GM15510 (cell line): ENCODE measurements at regions not wholly inside any gene's neighbourhood (a gene's known extent, or its start where the extent isn't known, plus 50 kb on each side); places are given as distances from the start of the nearest gene placed in this dataset.

Experiments used
- POLR2A ChIP-seq: IDR thresholded peaks from 3 replicates; pipeline ENCODE4 v1.6.1; 2011; ENCODE audit warnings: borderline replicate concordance; ENCODE audit not compliant: insufficient read length; ENCODE audit errors: extremely low read depth

GRCh38 chr6:6940031-6941025 lies 167.4 kb upstream of the RREB1 start:
- no peak for TF ChIP-seq POLR2A

GRCh38 chr6:6941201-6941600 lies 166.6 kb upstream of the RREB1 start:
- TF ChIP-seq POLR2A, result no peak

GRCh38 chr6:6942091-6942490 lies 165.7 kb upstream of the RREB1 start:
- no peak for TF ChIP-seq POLR2A

GRCh38 chr6:6942831-6943230 lies 164.9 kb upstream of the RREB1 start:
- no peak for TF ChIP-seq POLR2A

- TF ChIP-seq POLR2A, result no peak
Observed at GRCh38 chr6:6943421-6943820, 164.3 kb upstream of the RREB1 start.

GRCh38 chr6:6946206-6947155 lies 161.3 kb upstream of the RREB1 start:
- TF ChIP-seq POLR2A, result no peak

GRCh38 chr6:6950373-6951145 lies 157.2 kb upstream of the RREB1 start:
- no peak for TF ChIP-seq POLR2A

GRCh38 chr6:6951355-6951754 lies 156.4 kb upstream of the RREB1 start:
- TF ChIP-seq POLR2A, result no peak

GRCh38 chr6:6952484-6952883 lies 155.3 kb upstream of the RREB1 start:
- TF ChIP-seq POLR2A, result no peak

GRCh38 chr6:6960571-6961251 lies 147.1 kb upstream of the RREB1 start:
- no peak for TF ChIP-seq POLR2A

GRCh38 chr6:6962086-6962485 lies 145.7 kb upstream of the RREB1 start:
- no peak for TF ChIP-seq POLR2A

- no peak for TF ChIP-seq POLR2A
Observed at GRCh38 chr6:6962699-6963098, 145.1 kb upstream of the RREB1 start.

GRCh38 chr6:6964675-6965074 lies 143.1 kb upstream of the RREB1 start:
- TF ChIP-seq POLR2A, result no peak

GRCh38 chr6:6966127-6966526 lies 141.6 kb upstream of the RREB1 start:
- no peak for TF ChIP-seq POLR2A
